WTC11 (cell line): ENCODE measurements at regions not wholly inside any gene's neighbourhood (a gene's known extent, or its start where the extent isn't known, plus 50 kb on each side); places are given as distances from the start of the nearest gene placed in this dataset.

ENCODE experiments used
- ATAC-seq: fragments of 200-7000 bp; cut with Tn5 transposase; 2 replicates; pipeline ENCODE4 v1.10.0; 2021; ENCODE audit warnings: mild to moderate bottlenecking, moderate library complexity
- CTCF ChIA-PET: fragments of 300-600 bp; sonication (Branson Sonifier 250); formaldehyde crosslinking; loops from one replicate; lab custom pipeline; 2021; ENCODE audit warnings: antibody characterized with exemption; lab: Charles Lee
- POLR2A ChIA-PET: fragments of 350-600 bp; sonication (Branson Sonifier 250); formaldehyde crosslinking; loops from one replicate; lab custom pipeline; 2021; ENCODE audit warnings: antibody characterized with exemption; lab: Charles Lee
- DNase-seq: peaks from one replicate; pipeline ENCODE4 v3.0.0; 2021; ENCODE audit warnings: low spot score
- H3K27ac Mint-ChIP-seq: 2 replicates; pipeline ENCODE4 v1.8.0; 2021; ENCODE audit warnings: mixed read lengths
- H3K27me3 Mint-ChIP-seq: 2 replicates; pipeline ENCODE4 v1.8.0; 2021; ENCODE audit warnings: low read depth, mild to moderate bottlenecking, moderate library complexity, mixed read lengths
- H3K36me3 Mint-ChIP-seq: 2 replicates; pipeline ENCODE4 v1.8.0; 2021; ENCODE audit warnings: mixed read lengths
- H3K4me1 Mint-ChIP-seq: 2 replicates; pipeline ENCODE4 v1.8.0; 2022; ENCODE audit warnings: mixed read lengths
- H3K4me3 Mint-ChIP-seq: 2 replicates; pipeline ENCODE4 v1.8.0; 2021; ENCODE audit warnings: mild to moderate bottlenecking, moderate library complexity, mixed read lengths
- H3K9me3 Mint-ChIP-seq: 2 replicates; pipeline ENCODE4 v1.8.0; 2021; ENCODE audit warnings: mixed read lengths
- ATF1 ChIP-seq: sonication (generic); formaldehyde crosslinking; IDR thresholded peaks from 2 replicates; pipeline ENCODE4 v1.8.1; 2023; ENCODE audit warnings: mild to moderate bottlenecking, moderate library complexity, missing genetic modification reagents
- CREM ChIP-seq: sonication (generic); formaldehyde crosslinking; IDR thresholded peaks from 2 replicates; pipeline ENCODE4 v1.8.1; 2022; ENCODE audit warnings: mild to moderate bottlenecking, missing genetic modification reagents, moderate library complexity
- GRHL2 ChIP-seq: fragments of 250-450 bp; sonication (Bioruptor Pico); IDR thresholded peaks from 2 replicates; pipeline ENCODE4 v1.8.0; 2022; ENCODE audit warnings: mild to moderate bottlenecking, moderate library complexity; ENCODE audit not compliant: insufficient replicate concordance, severe bottlenecking
- NFE2L1 ChIP-seq: sonication (generic); formaldehyde crosslinking; IDR thresholded peaks from 2 replicates; pipeline ENCODE4 v1.8.1; 2023; ENCODE audit warnings: missing genetic modification reagents
- NR3C1 ChIP-seq: sonication (generic); formaldehyde crosslinking; conservative IDR thresholded peaks from 2 replicates; pipeline ENCODE4 v1.8.1; 2023; ENCODE audit warnings: low read depth, mild to moderate bottlenecking, missing genetic modification reagents
- SOX15 ChIP-seq: fragments of 250-450 bp; sonication (Bioruptor Pico); IDR thresholded peaks from 2 replicates; pipeline ENCODE4 v1.9.0; 2021; ENCODE audit warnings: mild to moderate bottlenecking
- TP53 ChIP-seq: sonication (generic); formaldehyde crosslinking; IDR thresholded peaks from 2 replicates; pipeline ENCODE4 v1.8.1; 2023; ENCODE audit warnings: mild to moderate bottlenecking, missing genetic modification reagents
- TF ChIP-seq, protein P1 (sequence below): sonication (generic); formaldehyde crosslinking; IDR thresholded peaks from 2 replicates; pipeline ENCODE4 v1.8.0; 2023; ENCODE audit warnings: mild to moderate bottlenecking, missing genetic modification reagents
- TF ChIP-seq, protein P2 (sequence below): sonication (generic); formaldehyde crosslinking; IDR thresholded peaks from 2 replicates; pipeline ENCODE4 v1.8.1; 2023; ENCODE audit warnings: mild to moderate bottlenecking, missing genetic modification reagents, moderate library complexity
- TF ChIP-seq, protein P3 (sequence below): sonication (generic); formaldehyde crosslinking; IDR thresholded peaks from 2 replicates; pipeline ENCODE4 v1.8.1; 2023; ENCODE audit warnings: mild to moderate bottlenecking, missing genetic modification reagents
- TF ChIP-seq, protein P4 (sequence below): fragments of 200-600 bp; IDR thresholded peaks from 2 replicates; pipeline ENCODE4 v1.8.0; 2022; ENCODE audit warnings: antibody characterized with exemption
- TF ChIP-seq, protein P5 (sequence below): sonication (generic); formaldehyde crosslinking; conservative IDR thresholded peaks from 2 replicates; pipeline ENCODE4 v1.8.1; 2022; ENCODE audit warnings: mild to moderate bottlenecking, missing genetic modification reagents
- TF ChIP-seq, protein P6 (sequence below): fragments of 250-450 bp; sonication (Bioruptor Pico); conservative IDR thresholded peaks from 2 replicates; pipeline ENCODE4 v1.9.0; 2021; ENCODE audit warnings: mild to moderate bottlenecking

DNA sequence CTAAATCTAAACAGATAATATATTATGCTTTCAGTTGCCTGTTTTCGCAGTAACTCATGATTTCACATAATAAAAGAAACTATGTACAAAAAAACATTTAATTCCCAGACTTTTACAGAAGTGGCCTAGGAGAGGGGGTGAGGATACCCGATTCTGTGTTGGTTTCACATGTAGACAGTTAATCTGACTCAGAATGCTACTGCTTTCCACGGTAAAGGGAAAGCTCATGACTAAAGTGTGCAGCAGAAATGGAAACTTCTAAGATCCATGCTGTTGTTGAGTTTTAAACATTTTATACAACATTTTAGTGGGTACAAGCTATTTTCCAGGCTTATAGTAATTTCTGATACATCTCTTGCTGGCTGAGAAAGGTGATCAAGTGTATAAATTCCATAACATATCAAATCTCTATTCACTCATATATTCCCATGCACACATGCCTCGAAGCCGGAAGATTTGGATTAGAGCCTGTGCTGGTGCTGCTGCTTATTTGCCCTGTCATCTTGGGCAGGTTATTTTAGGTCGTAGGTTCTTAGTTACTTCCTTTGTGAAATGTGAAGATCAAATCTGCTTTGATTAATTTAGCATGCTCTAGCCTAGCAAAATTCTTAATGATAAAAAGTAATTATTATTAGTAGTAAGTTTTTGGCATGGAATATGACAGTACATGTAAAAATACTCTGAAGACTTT is 896.7 kb upstream of the MAP3K7 start (continued):
- no peak for TF ChIP-seq ATF1 (CRISPR knock-in tag)
- TF ChIP-seq, protein P1, sequence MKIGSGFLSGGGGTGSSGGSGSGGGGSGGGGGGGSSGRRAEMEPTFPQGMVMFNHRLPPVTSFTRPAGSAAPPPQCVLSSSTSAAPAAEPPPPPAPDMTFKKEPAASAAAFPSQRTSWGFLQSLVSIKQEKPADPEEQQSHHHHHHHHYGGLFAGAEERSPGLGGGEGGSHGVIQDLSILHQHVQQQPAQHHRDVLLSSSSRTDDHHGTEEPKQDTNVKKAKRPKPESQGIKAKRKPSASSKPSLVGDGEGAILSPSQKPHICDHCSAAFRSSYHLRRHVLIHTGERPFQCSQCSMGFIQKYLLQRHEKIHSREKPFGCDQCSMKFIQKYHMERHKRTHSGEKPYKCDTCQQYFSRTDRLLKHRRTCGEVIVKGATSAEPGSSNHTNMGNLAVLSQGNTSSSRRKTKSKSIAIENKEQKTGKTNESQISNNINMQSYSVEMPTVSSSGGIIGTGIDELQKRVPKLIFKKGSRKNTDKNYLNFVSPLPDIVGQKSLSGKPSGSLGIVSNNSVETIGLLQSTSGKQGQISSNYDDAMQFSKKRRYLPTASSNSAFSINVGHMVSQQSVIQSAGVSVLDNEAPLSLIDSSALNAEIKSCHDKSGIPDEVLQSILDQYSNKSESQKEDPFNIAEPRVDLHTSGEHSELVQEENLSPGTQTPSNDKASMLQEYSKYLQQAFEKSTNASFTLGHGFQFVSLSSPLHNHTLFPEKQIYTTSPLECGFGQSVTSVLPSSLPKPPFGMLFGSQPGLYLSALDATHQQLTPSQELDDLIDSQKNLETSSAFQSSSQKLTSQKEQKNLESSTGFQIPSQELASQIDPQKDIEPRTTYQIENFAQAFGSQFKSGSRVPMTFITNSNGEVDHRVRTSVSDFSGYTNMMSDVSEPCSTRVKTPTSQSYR (CRISPR knock-in tag) = no peak
- TF ChIP-seq, protein P2, sequence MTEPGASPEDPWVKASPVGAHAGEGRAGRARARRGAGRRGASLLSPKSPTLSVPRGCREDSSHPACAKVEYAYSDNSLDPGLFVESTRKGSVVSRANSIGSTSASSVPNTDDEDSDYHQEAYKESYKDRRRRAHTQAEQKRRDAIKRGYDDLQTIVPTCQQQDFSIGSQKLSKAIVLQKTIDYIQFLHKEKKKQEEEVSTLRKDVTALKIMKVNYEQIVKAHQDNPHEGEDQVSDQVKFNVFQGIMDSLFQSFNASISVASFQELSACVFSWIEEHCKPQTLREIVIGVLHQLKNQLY (CRISPR knock-in tag) = no peak
- TF ChIP-seq, protein P3, sequence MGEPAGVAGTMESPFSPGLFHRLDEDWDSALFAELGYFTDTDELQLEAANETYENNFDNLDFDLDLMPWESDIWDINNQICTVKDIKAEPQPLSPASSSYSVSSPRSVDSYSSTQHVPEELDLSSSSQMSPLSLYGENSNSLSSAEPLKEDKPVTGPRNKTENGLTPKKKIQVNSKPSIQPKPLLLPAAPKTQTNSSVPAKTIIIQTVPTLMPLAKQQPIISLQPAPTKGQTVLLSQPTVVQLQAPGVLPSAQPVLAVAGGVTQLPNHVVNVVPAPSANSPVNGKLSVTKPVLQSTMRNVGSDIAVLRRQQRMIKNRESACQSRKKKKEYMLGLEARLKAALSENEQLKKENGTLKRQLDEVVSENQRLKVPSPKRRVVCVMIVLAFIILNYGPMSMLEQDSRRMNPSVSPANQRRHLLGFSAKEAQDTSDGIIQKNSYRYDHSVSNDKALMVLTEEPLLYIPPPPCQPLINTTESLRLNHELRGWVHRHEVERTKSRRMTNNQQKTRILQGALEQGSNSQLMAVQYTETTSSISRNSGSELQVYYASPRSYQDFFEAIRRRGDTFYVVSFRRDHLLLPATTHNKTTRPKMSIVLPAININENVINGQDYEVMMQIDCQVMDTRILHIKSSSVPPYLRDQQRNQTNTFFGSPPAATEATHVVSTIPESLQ (CRISPR knock-in tag) = no peak
- no peak for TF ChIP-seq NR3C1
- TF ChIP-seq, protein P4, sequence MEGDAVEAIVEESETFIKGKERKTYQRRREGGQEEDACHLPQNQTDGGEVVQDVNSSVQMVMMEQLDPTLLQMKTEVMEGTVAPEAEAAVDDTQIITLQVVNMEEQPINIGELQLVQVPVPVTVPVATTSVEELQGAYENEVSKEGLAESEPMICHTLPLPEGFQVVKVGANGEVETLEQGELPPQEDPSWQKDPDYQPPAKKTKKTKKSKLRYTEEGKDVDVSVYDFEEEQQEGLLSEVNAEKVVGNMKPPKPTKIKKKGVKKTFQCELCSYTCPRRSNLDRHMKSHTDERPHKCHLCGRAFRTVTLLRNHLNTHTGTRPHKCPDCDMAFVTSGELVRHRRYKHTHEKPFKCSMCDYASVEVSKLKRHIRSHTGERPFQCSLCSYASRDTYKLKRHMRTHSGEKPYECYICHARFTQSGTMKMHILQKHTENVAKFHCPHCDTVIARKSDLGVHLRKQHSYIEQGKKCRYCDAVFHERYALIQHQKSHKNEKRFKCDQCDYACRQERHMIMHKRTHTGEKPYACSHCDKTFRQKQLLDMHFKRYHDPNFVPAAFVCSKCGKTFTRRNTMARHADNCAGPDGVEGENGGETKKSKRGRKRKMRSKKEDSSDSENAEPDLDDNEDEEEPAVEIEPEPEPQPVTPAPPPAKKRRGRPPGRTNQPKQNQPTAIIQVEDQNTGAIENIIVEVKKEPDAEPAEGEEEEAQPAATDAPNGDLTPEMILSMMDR = no peak
- TF ChIP-seq NFE2L1 = no peak
- TF ChIP-seq TP53 (CRISPR knock-in tag) = no peak

DNA sequence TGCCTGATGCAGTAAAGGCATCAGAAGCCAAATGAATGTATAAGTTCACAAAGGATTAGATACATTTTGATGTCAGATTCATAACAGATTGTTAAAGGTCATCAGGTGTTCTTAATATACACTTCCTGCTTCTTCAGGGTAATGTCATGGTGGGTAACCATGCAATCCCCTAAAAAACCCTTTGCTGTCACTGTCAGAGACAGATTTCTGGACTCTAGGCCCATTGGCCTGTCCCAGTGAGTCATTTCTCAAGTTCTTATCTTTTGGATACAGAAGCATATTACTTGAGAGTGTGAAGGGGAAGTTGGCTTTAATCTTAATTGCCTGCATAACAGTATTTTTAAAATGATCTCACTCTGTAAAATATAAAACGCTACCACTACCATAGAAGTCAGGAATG is 895.6 kb upstream of the MAP3K7 start:
- H3K4me1 Mint-ChIP-seq = peaks cover 2% of the 10 kb centered on the region
- ATAC-seq (no peak), DNase-seq (no peak)
- no peaks in the 10 kb centered on the region for H3K36me3 Mint-ChIP-seq
- H3K27me3 Mint-ChIP-seq = no peaks in the 10 kb centered on the region
- no peak overlapping the region for H3K27ac Mint-ChIP-seq
- no peaks in the 10 kb centered on the region for H3K9me3 Mint-ChIP-seq
- POLR2A ChIA-PET = no interaction called here
- no peak overlapping the region for H3K4me3 Mint-ChIP-seq
- CTCF ChIA-PET = no interaction called here
- TF ChIP-seq SOX15 (CRISPR knock-in tag) = no peak
- no peak for TF ChIP-seq GRHL2 (CRISPR knock-in tag)
- no peak for TF ChIP-seq NFE2L1
- TF ChIP-seq, protein P5, sequence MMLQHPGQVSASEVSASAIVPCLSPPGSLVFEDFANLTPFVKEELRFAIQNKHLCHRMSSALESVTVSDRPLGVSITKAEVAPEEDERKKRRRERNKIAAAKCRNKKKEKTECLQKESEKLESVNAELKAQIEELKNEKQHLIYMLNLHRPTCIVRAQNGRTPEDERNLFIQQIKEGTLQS = no peak
- TF ChIP-seq, protein P6, sequence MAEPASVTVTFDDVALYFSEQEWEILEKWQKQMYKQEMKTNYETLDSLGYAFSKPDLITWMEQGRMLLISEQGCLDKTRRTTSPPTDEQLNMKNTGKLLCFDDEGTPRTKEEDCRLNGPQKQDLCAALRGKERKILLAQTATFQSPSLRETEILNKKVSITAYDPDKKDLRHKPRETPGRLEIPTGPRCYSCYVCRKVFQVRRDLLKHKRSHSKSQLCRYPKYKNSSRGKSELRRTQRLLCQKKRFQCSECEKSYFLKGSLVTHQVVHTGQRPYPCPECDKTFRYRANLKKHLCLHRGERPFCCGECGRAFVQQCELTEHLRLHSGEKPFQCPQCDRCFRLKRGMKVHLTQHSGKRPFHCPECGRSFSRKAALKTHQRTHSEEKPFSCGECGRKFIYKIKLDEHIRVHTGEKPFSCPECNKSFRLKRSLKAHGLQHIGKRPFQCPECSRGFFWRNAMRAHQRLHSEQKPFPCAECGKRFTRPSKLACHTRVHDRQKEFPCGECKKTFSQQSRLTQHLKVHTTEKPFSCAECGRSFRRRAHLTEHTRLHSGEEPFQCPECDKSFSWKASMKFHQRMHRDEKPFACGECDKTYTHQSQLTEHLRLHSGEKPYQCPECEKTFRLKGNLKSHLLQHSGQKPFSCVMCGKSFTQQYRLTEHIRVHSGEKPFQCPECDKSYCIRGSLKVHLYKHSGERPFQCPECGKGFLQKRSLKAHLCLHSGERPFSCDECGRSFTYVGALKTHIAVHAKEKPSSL = no peak

DNA sequence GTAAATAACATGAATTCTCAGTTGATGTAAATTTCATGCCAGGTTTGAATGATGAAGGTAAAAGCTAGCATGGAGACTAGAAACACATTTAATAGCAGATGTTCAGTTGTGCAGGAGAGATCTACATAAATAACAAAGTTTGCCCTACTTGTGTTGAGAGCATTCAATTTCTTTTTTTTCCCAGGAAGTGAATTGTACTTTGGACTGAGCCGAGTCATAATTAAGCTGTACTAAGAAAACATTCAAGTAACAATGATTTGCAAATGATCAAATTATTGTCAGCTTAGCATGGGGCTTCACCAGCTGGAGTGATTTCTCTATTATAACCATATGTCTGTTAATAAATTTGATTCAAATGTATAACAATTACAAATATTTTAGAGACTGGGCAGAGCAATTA is 893.5 kb upstream of the MAP3K7 start:
- H3K4me3 Mint-ChIP-seq = no peak overlapping the region
- no peak for DNase-seq
- no peaks in the 10 kb centered on the region for H3K9me3 Mint-ChIP-seq
- no peak for TF ChIP-seq CREM (CRISPR knock-in tag)
- ATAC-seq = no peak
- H3K4me1 Mint-ChIP-seq = peaks cover 7% of the 10 kb centered on the region
- CTCF ChIA-PET = interaction anchor here (1.0 kb wide), 1 partner anchor 54 kb away, joined by 3 read pairs; no protein-coding TSS in a partner anchor
- no peak overlapping the region for H3K27ac Mint-ChIP-seq
- POLR2A ChIA-PET = no interaction called here
- no peaks in the 10 kb centered on the region for H3K27me3 Mint-ChIP-seq
- no peaks in the 10 kb centered on the region for H3K36me3 Mint-ChIP-seq
